Lung (tissue), 11 donors: ENCODE measurements at regions not wholly inside any gene's neighbourhood (a gene's known extent, or its start where the extent isn't known, plus 50 kb on each side); places are given as distances from the start of the nearest gene placed in this dataset.

ENCODE experiments used
- ATAC-seq: fragments of 200-7000 bp; cut with Tn5 transposase; one replicate; pipeline ENCODE4 v1.9.1; 2020; ENCODE audit warnings: moderate number of reproducible peaks; ENCODE audit not compliant: insufficient read depth, low FRiP score
- DNase-seq, 3 donors: peaks; one replicate each; pipeline ENCODE4 v3.0.0-alpha.2; 2013 to 2017
- H3K27ac ChIP-seq, 2 donors: one replicate each; pipeline ENCODE4 v1.5.1; 2013; ENCODE audit warnings: mild to moderate bottlenecking in 2 of 2, moderate library complexity in 2 of 2, control low read depth in 1 of 2, inconsistent platforms in 1 of 2, low read depth in 1 of 2, low read length in 1 of 2
- H3K27me3 ChIP-seq, 3 donors: one replicate each; pipeline ENCODE4 v1.5.1; 2013; ENCODE audit warnings: low read length in 2 of 3; ENCODE audit not compliant: control insufficient read depth in 3 of 3, insufficient read depth in 3 of 3
- H3K36me3 ChIP-seq, 4 donors: one replicate each; pipeline ENCODE4 v1.5.1; 2013; ENCODE audit warnings: low read length in 4 of 4, mild to moderate bottlenecking in 1 of 4, moderate library complexity in 1 of 4; ENCODE audit not compliant: control insufficient read depth in 4 of 4, insufficient read depth in 4 of 4
- H3K4me1 ChIP-seq, 5 donors: one replicate each; pipeline ENCODE4 v1.5.1; 2013; ENCODE audit warnings: low read length in 5 of 5, mild to moderate bottlenecking in 2 of 5, moderate library complexity in 1 of 5; ENCODE audit not compliant: control insufficient read depth in 5 of 5, insufficient read depth in 5 of 5
- H3K4me3 ChIP-seq: one replicate; pipeline ENCODE4 v1.5.1; 2013; ENCODE audit warnings: mild to moderate bottlenecking, control low read depth, moderate library complexity
- H3K9ac ChIP-seq, 2 donors: one replicate each; pipeline ENCODE4 v1.5.1; 2013; ENCODE audit warnings: low read length in 2 of 2, control low read depth in 1 of 2; ENCODE audit not compliant: insufficient read depth in 1 of 2
- H3K9me3 ChIP-seq, 4 donors: one replicate each; pipeline ENCODE4 v1.5.1; 2013; ENCODE audit warnings: low read length in 3 of 4, mild to moderate bottlenecking in 1 of 4, moderate library complexity in 1 of 4; ENCODE audit not compliant: control insufficient read depth in 4 of 4, insufficient read depth in 3 of 4
- CTCF ChIP-seq: IDR thresholded peaks from 2 replicates; pipeline ENCODE4 v1.5.1; 2012; ENCODE audit warnings: mild to moderate bottlenecking; ENCODE audit errors: control extremely low read depth, extremely low read depth
- WGBS, 2 donors: extraction: QIAGEN DNeasy Blood & Tissue Kit; methylation state at CpG; one replicate each; pipeline ENCODE4 v1.1.7; 2013; 5-methylcytosine and 5-hydroxymethylcytosine counted together
- donor health status: control.
- donor health status: control.
- donor health status: Bipolar disorder and iron deficiency.
- donor health status: healthy.
- donor health status: DM: yes; HTN: yes; CAD: no.

GRCh38 chr3:144655423-144655822 lies 683.8 kb downstream of the DIPK2A start:
- 67 to 91% methylated on average over 1 of the region's 1 CpG for WGBS, 2 donors
- DNase-seq (no peak), ATAC-seq (no peak)
- Histone ChIP-seq H3K4me1 (no peaks in the 10 kb centered on the region), H3K27ac (no peak overlapping the region), H3K27me3 (no peaks in the 10 kb centered on the region), H3K4me3 (no peak overlapping the region), H3K9me3 (no peaks in the 10 kb centered on the region), H3K9ac (no peak overlapping the region), H3K36me3 (no peaks in the 10 kb centered on the region)
- no peak for TF ChIP-seq CTCF

- no peaks in the 10 kb centered on the region for H3K4me1 ChIP-seq
- no peak for TF ChIP-seq CTCF
- no peak overlapping the region for H3K4me3 ChIP-seq
- 53 to 77% methylated on average over 1 of the region's 1 CpG for WGBS, 2 donors
- H3K27me3 ChIP-seq, result no peaks in the 10 kb centered on the region
- H3K27ac ChIP-seq, result no peak overlapping the region
- peaks cover 0 to 2% (median 0%) of the 10 kb centered on the region in 4 donors for H3K9me3 ChIP-seq
- H3K36me3 ChIP-seq, result no peaks in the 10 kb centered on the region
- no peak for ATAC-seq
- H3K9ac ChIP-seq, result no peak overlapping the region
- DNase-seq, result no peak
Measured at GRCh38 chr3:144660186-144660585, 688.6 kb downstream of the DIPK2A start.

GRCh38 chr3:144662729-144663128 lies 691.1 kb downstream of the DIPK2A start:
- Histone ChIP-seq H3K4me1 (no peaks in the 10 kb centered on the region), H3K36me3 (no peaks in the 10 kb centered on the region), H3K9me3 (peaks cover 0 to 7% (median 4%) of the 10 kb centered on the region in 4 donors), H3K9ac (no peak overlapping the region), H3K4me3 (no peak overlapping the region), H3K27me3 (no peaks in the 10 kb centered on the region), H3K27ac (no peak overlapping the region)
- DNase-seq (no peak), ATAC-seq (no peak)
- no peak for TF ChIP-seq CTCF
- WGBS, 2 donors, result 87 to 89% methylated on average over 3 of the region's 3 CpGs
